ENCODE measurements at regions not wholly inside any gene's neighbourhood (a gene's known extent, or its start where the extent isn't known, plus 50 kb on each side); places are given as distances from the start of the nearest gene placed in this dataset.

GRCh38 chr4:170729897-170730296 is 640.1 kb upstream of the AADAT start:
- no peak overlapping the region for H3K27ac ChIP-seq (ENCODE audit: low read length)
- H2AFZ ChIP-seq (ENCODE audit: low read length), result no peak overlapping the region
- no peak overlapping the region for H3K4me2 ChIP-seq (ENCODE audit: low read depth, low read length)
- H4K20me1 ChIP-seq (ENCODE audit: insufficient read depth, low read length), result no peaks in the 10 kb centered on the region
- H3K79me2 ChIP-seq (ENCODE audit: low read length), result no peaks in the 10 kb centered on the region
- no peaks in the 10 kb centered on the region for H3K9me3 ChIP-seq (replicated peaks; ENCODE audit: insufficient read depth, low read length)
- no peaks in the 10 kb centered on the region for H3K4me1 ChIP-seq (ENCODE audit: low read length)
- no peaks in the 10 kb centered on the region for H3K27me3 ChIP-seq (replicated peaks; ENCODE audit: insufficient read depth, low read length)
- H3K36me3 ChIP-seq (replicated peaks; ENCODE audit: insufficient read depth, low read length), result no peaks in the 10 kb centered on the region
- H3K9ac ChIP-seq (ENCODE audit: low read length), result no peak overlapping the region
- no peaks in the 10 kb centered on the region for H3K9me2 ChIP-seq (replicated peaks; ENCODE audit: insufficient read depth, low read length)
- DNase-seq, result no peak
- no peak overlapping the region for H3K4me3 ChIP-seq (ENCODE audit: low read length)
- TF ChIP-seq CTCF (IDR thresholded peaks at IDR 0.05; ENCODE audit: low read length) (no peak), EZH2 (optimal IDR thresholded peaks at IDR 0.05; ENCODE audit: low read depth, low read length) (no peak), EZH2phosphoT487 (IDR thresholded peaks at IDR 0.05; ENCODE audit: low read length) (no peak)
- no peaks in the 10 kb centered on the region for H3F3A ChIP-seq (ENCODE audit: insufficient read depth, low read length)

DNA sequence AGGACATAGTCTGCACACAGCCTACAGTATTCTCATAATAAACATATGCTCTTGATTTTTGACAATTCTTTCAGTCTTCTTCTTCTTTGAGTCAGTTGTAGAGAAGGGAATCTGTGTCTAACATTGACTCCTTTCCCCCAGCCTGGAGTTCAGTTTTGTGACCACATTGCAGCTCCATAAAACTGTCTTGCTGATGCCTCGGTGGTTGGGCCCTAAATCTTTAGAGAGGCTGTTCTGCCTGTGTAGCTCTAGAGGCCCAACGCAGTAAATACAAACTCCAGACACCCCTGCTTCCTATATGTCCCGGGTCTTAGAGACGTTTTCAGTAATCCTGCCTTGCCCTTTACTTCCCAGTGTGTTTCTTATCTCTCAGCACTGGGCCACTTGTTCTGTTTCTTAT is 639.5 kb upstream of the AADAT start:
- no peak for TF ChIP-seq EZH2phosphoT487 (IDR thresholded peaks at IDR 0.05; ENCODE audit: low read length)
- TF ChIP-seq EZH2 (optimal IDR thresholded peaks at IDR 0.05; ENCODE audit: low read depth, low read length), result no peak
- no peak for TF ChIP-seq CTCF (IDR thresholded peaks at IDR 0.05; ENCODE audit: low read length)
- H3F3A ChIP-seq (ENCODE audit: insufficient read depth, low read length), result no peaks in the 10 kb centered on the region
- H3K4me2 ChIP-seq (ENCODE audit: low read depth, low read length), result no peak overlapping the region
- no peak overlapping the region for H3K27ac ChIP-seq (ENCODE audit: low read length)
- H2AFZ ChIP-seq (ENCODE audit: low read length), result no peak overlapping the region
- H3K79me2 ChIP-seq (ENCODE audit: low read length), result no peaks in the 10 kb centered on the region
- no peaks in the 10 kb centered on the region for H3K9me3 ChIP-seq (replicated peaks; ENCODE audit: insufficient read depth, low read length)
- no peaks in the 10 kb centered on the region for H3K27me3 ChIP-seq (replicated peaks; ENCODE audit: insufficient read depth, low read length)
- H3K36me3 ChIP-seq (replicated peaks; ENCODE audit: insufficient read depth, low read length), result no peaks in the 10 kb centered on the region
- no peak overlapping the region for H3K9ac ChIP-seq (ENCODE audit: low read length)
- no peaks in the 10 kb centered on the region for H3K4me1 ChIP-seq (ENCODE audit: low read length)
- H3K4me3 ChIP-seq (ENCODE audit: low read length), result no peak overlapping the region
- no peaks in the 10 kb centered on the region for H3K9me2 ChIP-seq (replicated peaks; ENCODE audit: insufficient read depth, low read length)
- no peak for DNase-seq
- no peaks in the 10 kb centered on the region for H4K20me1 ChIP-seq (ENCODE audit: insufficient read depth, low read length)

DNA sequence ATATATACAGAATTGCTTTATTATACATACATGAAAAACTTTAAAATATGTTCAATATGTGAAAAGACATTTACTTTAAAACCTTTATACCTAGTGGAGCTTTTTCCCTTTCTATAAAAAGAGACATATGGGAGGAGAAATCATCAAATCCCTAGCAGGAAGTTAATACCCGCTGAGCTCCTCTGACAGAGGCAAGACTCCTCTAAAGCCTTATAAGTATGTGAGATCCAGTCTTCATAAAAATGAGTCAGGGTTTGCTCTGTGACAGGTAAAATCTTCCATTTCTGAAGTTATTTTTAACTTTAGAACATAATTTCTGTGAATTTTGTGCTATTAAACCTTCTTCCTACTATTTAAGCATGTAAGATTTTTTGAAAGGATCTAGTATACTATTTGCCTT is 634.4 kb upstream of the AADAT start:
- Histone ChIP-seq H3K4me2 (ENCODE audit: low read depth, low read length) (no peak overlapping the region), H3K4me3 (ENCODE audit: low read length) (no peak overlapping the region), H2AFZ (ENCODE audit: low read length) (no peak overlapping the region), H3K9me2 (replicated peaks; ENCODE audit: insufficient read depth, low read length) (no peaks in the 10 kb centered on the region), H3K36me3 (replicated peaks; ENCODE audit: insufficient read depth, low read length) (no peaks in the 10 kb centered on the region), H3K27ac (ENCODE audit: low read length) (no peak overlapping the region), H3K79me2 (ENCODE audit: low read length) (no peaks in the 10 kb centered on the region), H4K20me1 (ENCODE audit: insufficient read depth, low read length) (no peaks in the 10 kb centered on the region), H3K4me1 (ENCODE audit: low read length) (no peaks in the 10 kb centered on the region), H3K9ac (ENCODE audit: low read length) (no peak overlapping the region), H3K27me3 (replicated peaks; ENCODE audit: insufficient read depth, low read length) (no peaks in the 10 kb centered on the region), H3F3A (ENCODE audit: insufficient read depth, low read length) (no peaks in the 10 kb centered on the region), H3K9me3 (replicated peaks; ENCODE audit: insufficient read depth, low read length) (no peaks in the 10 kb centered on the region)
- TF ChIP-seq EZH2 (optimal IDR thresholded peaks at IDR 0.05; ENCODE audit: low read depth, low read length) (no peak), EZH2phosphoT487 (IDR thresholded peaks at IDR 0.05; ENCODE audit: low read length) (no peak), CTCF (IDR thresholded peaks at IDR 0.05; ENCODE audit: low read length) (no peak)
- DNase-seq, result no peak
